Central memory CD8-positive, alpha-beta T cell (primary cell): ENCODE measurements at regions not wholly inside any gene's neighbourhood (a gene's known extent, or its start where the extent isn't known, plus 50 kb on each side); places are given as distances from the start of the nearest gene placed in this dataset.

Source experiments
- ATAC-seq: fragments of 150-1000 bp; cut with Tn5 transposase; replicated peaks from 2 replicates; pipeline ENCODE4 v1.10.0; 2022; ENCODE audit warnings: mild to moderate bottlenecking, moderate FRiP score, moderate number of reproducible peaks; ENCODE audit not compliant: poor library complexity, severe bottlenecking; ENCODE audit errors: extremely low read depth
- DNase-seq, 2 donors: peaks; one replicate each; pipeline ENCODE4 v3.0.0; 2021; ENCODE audit warnings: low spot score in 2 of 2
- H3K27ac Mint-ChIP-seq: one replicate; pipeline ENCODE4 v1.8.0; 2022; ENCODE audit warnings: low read depth, mild to moderate bottlenecking, moderate library complexity, mixed read lengths
- H3K27me3 Mint-ChIP-seq: one replicate; pipeline ENCODE4 v1.8.0; 2022; ENCODE audit warnings: mixed read lengths
- H3K36me3 Mint-ChIP-seq: one replicate; pipeline ENCODE4 v1.8.0; 2022; ENCODE audit warnings: mild to moderate bottlenecking, moderate library complexity, mixed read lengths; ENCODE audit not compliant: insufficient read depth
- H3K4me1 Mint-ChIP-seq: one replicate; pipeline ENCODE4 v1.8.0; 2022; ENCODE audit warnings: mixed read lengths
- H3K4me3 Mint-ChIP-seq: one replicate; pipeline ENCODE4 v1.8.0; 2022; ENCODE audit warnings: mild to moderate bottlenecking, moderate library complexity, mixed read lengths
- H3K9me3 Mint-ChIP-seq: one replicate; pipeline ENCODE4 v1.8.0; 2022; ENCODE audit warnings: mixed read lengths

DNA sequence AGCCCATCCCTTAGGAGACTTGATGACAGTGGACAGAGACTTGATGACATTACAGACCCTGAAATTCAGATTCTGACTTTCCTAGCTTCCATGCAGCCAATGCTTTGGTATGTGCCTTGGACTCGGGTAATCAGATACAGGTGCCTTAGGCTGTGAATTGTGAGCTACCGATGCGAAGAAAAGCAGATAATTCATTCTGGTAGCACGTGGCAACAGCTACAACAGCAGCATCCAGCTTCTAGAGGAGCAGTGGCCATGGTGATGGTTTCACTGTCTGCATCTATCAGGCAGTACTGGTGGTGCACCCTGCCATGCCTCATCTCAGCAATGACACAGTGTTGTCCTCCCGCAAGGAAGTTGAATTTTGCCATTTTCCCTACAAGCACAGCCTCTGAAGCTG, 126.9 kb upstream of the TAPT1 start:
- Mint-ChIP-seq H3K27me3 (peaks cover 26% of the 10 kb centered on the region), H3K27ac (no peak overlapping the region), H3K36me3 (no peaks in the 10 kb centered on the region), H3K4me1 (no peaks in the 10 kb centered on the region), H3K4me3 (no peak overlapping the region), H3K9me3 (no peaks in the 10 kb centered on the region)
- DNase-seq (no peak), ATAC-seq (no peak)

- ATAC-seq, result no peak
- H3K9me3 Mint-ChIP-seq, result no peaks in the 10 kb centered on the region
- H3K27me3 Mint-ChIP-seq, result peaks cover 37% of the 10 kb centered on the region
- H3K27ac Mint-ChIP-seq, result no peak overlapping the region
- no peaks in the 10 kb centered on the region for H3K4me1 Mint-ChIP-seq
- DNase-seq, result no peak
- H3K4me3 Mint-ChIP-seq, result no peak overlapping the region
- no peaks in the 10 kb centered on the region for H3K36me3 Mint-ChIP-seq
Observed at GRCh38 chr4:16351161-16351560, 124.9 kb upstream of the TAPT1 start.

DNA sequence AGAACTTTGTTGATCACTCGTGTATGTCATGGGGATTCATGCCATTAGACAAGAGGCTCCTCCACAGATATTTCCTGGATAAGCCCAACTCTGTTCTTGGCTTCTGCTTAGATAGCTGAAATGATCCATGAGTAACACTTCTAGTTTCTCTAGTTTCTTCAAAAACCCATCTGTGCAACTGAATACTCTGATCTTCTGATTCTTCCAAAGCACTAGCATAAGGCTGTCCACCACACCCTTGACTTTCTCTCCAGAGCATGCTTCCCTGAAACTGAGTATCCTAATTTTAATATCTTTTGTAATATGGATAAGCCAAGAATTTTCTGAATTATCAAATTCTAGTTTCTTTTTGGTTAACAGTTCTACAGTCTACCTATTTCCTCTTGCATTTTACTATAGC, 118.6 kb upstream of the TAPT1 start:
- no peak for DNase-seq
- ATAC-seq, result no peak
- Mint-ChIP-seq H3K27me3 (peaks cover 31% of the 10 kb centered on the region), H3K36me3 (no peaks in the 10 kb centered on the region), H3K4me1 (no peaks in the 10 kb centered on the region), H3K9me3 (no peaks in the 10 kb centered on the region), H3K27ac (no peak overlapping the region), H3K4me3 (no peak overlapping the region)

GRCh38 chr4:16337936-16338335, 111.7 kb upstream of the TAPT1 start:
- no peaks in the 10 kb centered on the region for H3K4me1 Mint-ChIP-seq
- no peaks in the 10 kb centered on the region for H3K36me3 Mint-ChIP-seq
- no peaks in the 10 kb centered on the region for H3K9me3 Mint-ChIP-seq
- H3K4me3 Mint-ChIP-seq, result no peak overlapping the region
- peaks cover 11% of the 10 kb centered on the region for H3K27me3 Mint-ChIP-seq
- DNase-seq (no peak), ATAC-seq (no peak)
- H3K27ac Mint-ChIP-seq, result no peak overlapping the region

GRCh38 chr4:16334601-16335000, 108.3 kb upstream of the TAPT1 start:
- no peaks in the 10 kb centered on the region for H3K4me1 Mint-ChIP-seq

DNA sequence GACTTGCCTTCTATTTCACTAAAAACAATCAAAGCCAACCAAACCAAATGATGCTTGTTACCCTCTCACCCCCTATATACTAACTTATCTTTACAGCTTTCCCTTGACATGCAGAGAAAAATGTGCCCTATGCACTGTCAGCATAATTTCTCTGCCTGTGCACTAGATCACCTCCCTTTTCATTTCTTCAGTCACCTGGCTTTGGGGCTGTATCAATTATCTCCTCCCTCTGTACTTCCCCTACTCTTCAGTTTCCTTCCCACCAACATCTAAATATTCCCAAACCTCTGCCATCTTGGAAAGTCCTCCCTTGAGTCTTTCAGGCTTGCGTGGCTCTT, 103.5 kb upstream of the TAPT1 start:
- H3K9me3 Mint-ChIP-seq, result no peaks in the 10 kb centered on the region
- no peaks in the 10 kb centered on the region for H3K4me1 Mint-ChIP-seq
- no peak overlapping the region for H3K4me3 Mint-ChIP-seq
- no peak for ATAC-seq
- no peak for DNase-seq
- peaks cover 27% of the 10 kb centered on the region for H3K27me3 Mint-ChIP-seq
- H3K36me3 Mint-ChIP-seq, result no peaks in the 10 kb centered on the region
- no peak overlapping the region for H3K27ac Mint-ChIP-seq

More at GRCh38 chr4:16334601-16335000, 108.3 kb upstream of the TAPT1 start:
- peaks cover 16% of the 10 kb centered on the region for H3K27me3 Mint-ChIP-seq
- H3K9me3 Mint-ChIP-seq, result no peaks in the 10 kb centered on the region
- ATAC-seq, result no peak
- DNase-seq, result no peak
- no peaks in the 10 kb centered on the region for H3K36me3 Mint-ChIP-seq
- no peak overlapping the region for H3K27ac Mint-ChIP-seq
- H3K4me3 Mint-ChIP-seq, result no peak overlapping the region

- Mint-ChIP-seq H3K27ac (no peak overlapping the region), H3K27me3 (peaks cover 32% of the 10 kb centered on the region), H3K4me3 (no peak overlapping the region), H3K36me3 (no peaks in the 10 kb centered on the region), H3K9me3 (no peaks in the 10 kb centered on the region), H3K4me1 (no peaks in the 10 kb centered on the region)
- ATAC-seq, result no peak
- no peak for DNase-seq
Observed at GRCh38 chr4:16329125-16329796, 103.0 kb upstream of the TAPT1 start.

DNA sequence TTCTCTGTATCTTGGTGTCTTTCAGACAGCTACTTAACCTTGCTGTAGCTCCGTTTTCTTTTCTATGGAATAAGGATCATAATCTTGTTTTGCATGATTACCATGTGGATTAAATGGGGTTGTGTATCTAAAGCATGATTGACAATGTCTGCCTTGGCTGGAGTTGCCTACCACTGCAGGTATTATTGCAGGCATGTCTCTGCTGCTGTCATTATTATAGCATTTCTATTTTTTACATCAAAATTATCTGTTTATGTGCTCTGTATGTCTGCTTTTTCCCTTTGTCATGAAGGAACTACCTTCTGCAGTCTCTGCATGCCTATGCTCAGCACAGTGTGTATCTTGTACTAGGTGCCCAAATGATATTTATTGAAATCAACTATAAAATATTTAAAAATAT, 95.9 kb upstream of the TAPT1 start:
- Mint-ChIP-seq H3K36me3 (peaks cover 3% of the 10 kb centered on the region), H3K4me1 (no peaks in the 10 kb centered on the region), H3K4me3 (no peak overlapping the region), H3K27ac (no peak overlapping the region), H3K27me3 (peaks cover 53% of the 10 kb centered on the region), H3K9me3 (no peaks in the 10 kb centered on the region)
- no peak for DNase-seq
- no peak for ATAC-seq

GRCh38 chr4:16315456-16315855, 89.2 kb upstream of the TAPT1 start:
- Mint-ChIP-seq H3K9me3 (no peaks in the 10 kb centered on the region), H3K4me3 (no peak overlapping the region), H3K27me3 (peaks cover 17% of the 10 kb centered on the region), H3K27ac (no peak overlapping the region), H3K4me1 (no peaks in the 10 kb centered on the region), H3K36me3 (peaks cover 1% of the 10 kb centered on the region)
- no peak for ATAC-seq
- DNase-seq, result no peak

- ATAC-seq (no peak), DNase-seq (no peak)
- no peak overlapping the region for H3K4me3 Mint-ChIP-seq
- no peak overlapping the region for H3K27ac Mint-ChIP-seq
- peaks cover 9% of the 10 kb centered on the region for H3K27me3 Mint-ChIP-seq
- no peaks in the 10 kb centered on the region for H3K36me3 Mint-ChIP-seq
- H3K9me3 Mint-ChIP-seq, result no peaks in the 10 kb centered on the region
- no peaks in the 10 kb centered on the region for H3K4me1 Mint-ChIP-seq
Observed at GRCh38 chr4:16310606-16311005, 84.3 kb upstream of the TAPT1 start.

DNA sequence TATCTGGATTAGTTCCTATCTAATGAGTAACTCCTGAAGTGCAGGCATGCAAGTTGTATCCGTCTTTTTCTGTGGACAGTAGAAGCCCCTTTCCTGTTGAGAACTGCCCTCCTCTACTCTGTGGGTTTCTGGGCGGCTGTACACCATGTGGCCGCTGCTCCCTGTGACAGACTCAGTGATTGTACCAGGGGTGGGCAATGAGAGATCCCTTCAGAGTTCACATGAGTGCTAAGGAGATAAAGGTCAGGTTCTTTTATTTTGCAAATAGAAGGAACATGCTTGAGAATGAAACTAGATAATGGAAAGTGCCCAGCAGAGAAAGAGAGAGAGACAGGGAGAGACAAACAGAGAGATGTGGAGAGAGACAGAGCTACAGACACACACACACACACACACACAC, 76.4 kb upstream of the TAPT1 start:
- H3K9me3 Mint-ChIP-seq, result no peaks in the 10 kb centered on the region
- ATAC-seq, result no peak
- no peaks in the 10 kb centered on the region for H3K36me3 Mint-ChIP-seq
- no peak overlapping the region for H3K27ac Mint-ChIP-seq
- DNase-seq, result no peak
- H3K4me3 Mint-ChIP-seq, result no peak overlapping the region
- H3K4me1 Mint-ChIP-seq, result no peaks in the 10 kb centered on the region
- peaks cover 1% of the 10 kb centered on the region for H3K27me3 Mint-ChIP-seq

GRCh38 chr4:16297003-16297402, 70.7 kb upstream of the TAPT1 start:
- ATAC-seq (no peak), DNase-seq (no peak)
- Mint-ChIP-seq H3K4me3 (no peak overlapping the region), H3K36me3 (no peaks in the 10 kb centered on the region), H3K4me1 (no peaks in the 10 kb centered on the region), H3K27ac (no peak overlapping the region), H3K27me3 (peaks cover 22% of the 10 kb centered on the region), H3K9me3 (no peaks in the 10 kb centered on the region)

GRCh38 chr4:16294455-16294854, 68.2 kb upstream of the TAPT1 start:
- no peak for DNase-seq
- no peak for ATAC-seq
- Mint-ChIP-seq H3K27me3 (peaks cover 33% of the 10 kb centered on the region), H3K9me3 (no peaks in the 10 kb centered on the region), H3K36me3 (no peaks in the 10 kb centered on the region), H3K4me3 (no peak overlapping the region), H3K27ac (no peak overlapping the region), H3K4me1 (peaks cover 5% of the 10 kb centered on the region)
